GM23338 (cell line): ENCODE measurements at regions not wholly inside any gene's neighbourhood (a gene's known extent, or its start where the extent isn't known, plus 50 kb on each side); places are given as distances from the start of the nearest gene placed in this dataset.
A peak's percentile ranks its signal among the peaks of the same experiment; 100 is the strongest.

Experiments used
- ATAC-seq: fragments of 200-7000 bp; cut with Tn5 transposase; 3 replicates; pipeline ENCODE4 v1.9.1; 2020
- DNase-seq: peaks from one replicate; pipeline ENCODE4 v3.0.0-alpha.2; 2015; ENCODE audit warnings: low spot score
- H2AFZ ChIP-seq: fragments of 200-600 bp; sonication (generic); 2 replicates; pipeline ENCODE4 v1.8.0; 2016; ENCODE audit warnings: antibody characterized with exemption, mild to moderate bottlenecking, moderate library complexity
- H3F3A ChIP-seq: fragments of 200-600 bp; sonication (generic); replicated peaks from 2 replicates; pipeline ENCODE4 v1.8.0; 2017; ENCODE audit warnings: antibody characterized with exemption, mixed run types, low read depth
- H3K27ac ChIP-seq: fragments of 200-600 bp; sonication (generic); 2 replicates; pipeline ENCODE4 v1.6.1; 2016; ENCODE audit warnings: low read depth
- H3K27me3 ChIP-seq: fragments of 200-600 bp; sonication (generic); 2 replicates; pipeline ENCODE4 v1.8.0; 2016; ENCODE audit warnings: mild to moderate bottlenecking, mixed run types, moderate library complexity; ENCODE audit not compliant: insufficient read depth
- H3K36me3 ChIP-seq: fragments of 200-600 bp; sonication (generic); 2 replicates; pipeline ENCODE4 v1.8.0; 2016; ENCODE audit warnings: mild to moderate bottlenecking; ENCODE audit not compliant: insufficient read depth
- H3K4me1 ChIP-seq: fragments of 200-600 bp; sonication (generic); 2 replicates; pipeline ENCODE4 v1.8.0; 2016; ENCODE audit warnings: mild to moderate bottlenecking, moderate library complexity; ENCODE audit not compliant: insufficient read depth
- H3K4me2 ChIP-seq: fragments of 200-600 bp; sonication (generic); 2 replicates; pipeline ENCODE4 v1.7.1; 2017; ENCODE audit warnings: mixed run types
- H3K4me3 ChIP-seq: fragments of 200-600 bp; sonication (generic); 2 replicates; pipeline ENCODE4 v1.6.1; 2016; ENCODE audit warnings: mixed run types
- H3K79me2 ChIP-seq: fragments of 200-600 bp; sonication (generic); replicated peaks from 2 replicates; pipeline ENCODE4 v1.8.0; 2017; ENCODE audit warnings: mild to moderate bottlenecking; ENCODE audit not compliant: insufficient read depth
- H3K9me2 ChIP-seq: fragments of 200-600 bp; sonication (generic); 2 replicates; pipeline ENCODE4 v1.8.0; 2017; ENCODE audit not compliant: insufficient read depth
- H4K20me1 ChIP-seq: fragments of 200-600 bp; sonication (generic); replicated peaks from 2 replicates; pipeline ENCODE4 v1.8.0; 2017; ENCODE audit warnings: mild to moderate bottlenecking; ENCODE audit not compliant: insufficient read depth
- H3K27ac Mint-ChIP-seq: 2 replicates; pipeline ENCODE4 v1.8.0; 2020; ENCODE audit warnings: inconsistent platforms, mild to moderate bottlenecking, moderate library complexity, mixed read lengths
- H3K27me3 Mint-ChIP-seq: 3 replicates; pipeline ENCODE4 v1.8.0; 2022; ENCODE audit warnings: low read depth, mild to moderate bottlenecking, moderate library complexity, mixed read lengths, inconsistent platforms; ENCODE audit not compliant: insufficient read depth, poor library complexity
- H3K36me3 Mint-ChIP-seq: 3 replicates; pipeline ENCODE4 v1.8.0; 2021; ENCODE audit warnings: low read depth, mild to moderate bottlenecking, inconsistent platforms, moderate library complexity, mixed read lengths
- H3K4me1 Mint-ChIP-seq: 3 replicates; pipeline ENCODE4 v1.8.0; 2020; ENCODE audit warnings: mild to moderate bottlenecking, inconsistent platforms, mixed read lengths
- H3K4me3 Mint-ChIP-seq: 3 replicates; pipeline ENCODE4 v1.8.0; 2021; ENCODE audit warnings: moderate library complexity, mild to moderate bottlenecking, inconsistent platforms, mixed read lengths
- H3K9me3 Mint-ChIP-seq: 3 replicates; pipeline ENCODE4 v1.8.0; 2020; ENCODE audit warnings: moderate library complexity, mild to moderate bottlenecking, inconsistent platforms, mixed read lengths
- CREB1 ChIP-seq: fragments of 250-450 bp; sonication (Bioruptor Pico); IDR thresholded peaks from 2 replicates; pipeline ENCODE4 v1.5.0; 2020; ENCODE audit warnings: low read depth, mild to moderate bottlenecking, moderate library complexity
- CTCF ChIP-seq, 2 experiments: fragments of 200-600 bp in 1 of 2; sonication (generic) in 1 of 2; conservative IDR thresholded peaks; 2 replicates each; pipeline versions ENCODE4 v1.5.1 to v1.6.1; 2016 to 2017; ENCODE audit warnings: antibody characterized with exemption in 2 of 2, low read depth in 2 of 2, mild to moderate bottlenecking in 2 of 2, moderate library complexity in 1 of 2
- EZH2 ChIP-seq: fragments of 200-600 bp; sonication (generic); IDR thresholded peaks from one replicate; pipeline ENCODE4 v1.8.0; 2017; ENCODE audit warnings: antibody characterized with exemption, mild to moderate bottlenecking, low read depth; ENCODE audit not compliant: unreplicated experiment
- EZH2phosphoT487 ChIP-seq: fragments of 200-600 bp; sonication (generic); IDR thresholded peaks from one replicate; pipeline ENCODE4 v1.8.1; 2018; ENCODE audit warnings: antibody characterized with exemption; ENCODE audit not compliant: unreplicated experiment
- JUNB ChIP-seq: IDR thresholded peaks from one replicate; pipeline ENCODE4 v1.6.1; 2016; ENCODE audit warnings: antibody characterized with exemption; ENCODE audit not compliant: unreplicated experiment
- NANOG ChIP-seq: IDR thresholded peaks from 2 replicates; pipeline ENCODE4 v1.6.1; 2016; ENCODE audit warnings: antibody characterized with exemption, borderline replicate concordance
- POLR2AphosphoS5 ChIP-seq: IDR thresholded peaks from 2 replicates; pipeline ENCODE4 v1.6.1; 2016; ENCODE audit warnings: antibody characterized with exemption, low read depth
- REST ChIP-seq: IDR thresholded peaks from one replicate; pipeline ENCODE4 v1.6.1; 2018; ENCODE audit warnings: antibody characterized with exemption; ENCODE audit not compliant: unreplicated experiment
- STAT1 ChIP-seq: IDR thresholded peaks from one replicate; pipeline ENCODE4 v1.6.1; 2016; ENCODE audit warnings: antibody characterized with exemption; ENCODE audit not compliant: unreplicated experiment
- ZNF114 ChIP-seq: fragments of 250-450 bp; sonication (Bioruptor Pico); IDR thresholded peaks from 2 replicates; pipeline ENCODE4 v1.5.0; 2020; ENCODE audit warnings: mild to moderate bottlenecking, moderate library complexity
- ZNF331 ChIP-seq: fragments of 250-450 bp; sonication (Bioruptor Pico); IDR thresholded peaks from 2 replicates; pipeline ENCODE4 v1.5.0; 2020; ENCODE audit warnings: low read depth, mild to moderate bottlenecking, moderate library complexity
- TF ChIP-seq, protein P1 (sequence below): fragments of 250-450 bp; sonication (Bioruptor Pico); IDR thresholded peaks from 2 replicates; pipeline ENCODE4 v1.5.0; 2020; ENCODE audit warnings: mild to moderate bottlenecking, moderate library complexity
- TF ChIP-seq, protein P2 (sequence below): IDR thresholded peaks from 2 replicates; pipeline ENCODE4 v1.6.1; 2016; ENCODE audit warnings: antibody characterized with exemption

- no peak overlapping the region for H3K27ac ChIP-seq
- H3K9me3 Mint-ChIP-seq = peaks cover 6% of the 10 kb centered on the region; the same call in 1 of the 3 replicates
- H3K36me3 Mint-ChIP-seq = no peaks in the 10 kb centered on the region
- no peak for ATAC-seq
- H3K4me1 ChIP-seq = no peaks in the 10 kb centered on the region; the same call in 1 of the 2 replicates
- no peak overlapping the region for H3K27ac Mint-ChIP-seq
- H3K4me1 Mint-ChIP-seq = peaks cover 3% of the 10 kb centered on the region; the same call in 2 of the 3 replicates
- peak overlapping the region; percentile 21; the same call in 1 of the 2 replicates for H2AFZ ChIP-seq
- H3K79me2 ChIP-seq = no peaks in the 10 kb centered on the region
- TF ChIP-seq ZNF114 (CRISPR knock-in tag) (no peak), CREB1 (CRISPR knock-in tag) (no peak), STAT1 (no peak), EZH2 (no peak), EZH2phosphoT487 (no peak), REST (no peak), JUNB (no peak), ZNF331 (CRISPR knock-in tag) (no peak), POLR2AphosphoS5 (no peak), CTCF (conservative IDR thresholded peaks at IDR 0.05; ENCODE audit: low read depth in 2 of 2) (no peak), NANOG (no peak)
- TF ChIP-seq, protein P1, sequence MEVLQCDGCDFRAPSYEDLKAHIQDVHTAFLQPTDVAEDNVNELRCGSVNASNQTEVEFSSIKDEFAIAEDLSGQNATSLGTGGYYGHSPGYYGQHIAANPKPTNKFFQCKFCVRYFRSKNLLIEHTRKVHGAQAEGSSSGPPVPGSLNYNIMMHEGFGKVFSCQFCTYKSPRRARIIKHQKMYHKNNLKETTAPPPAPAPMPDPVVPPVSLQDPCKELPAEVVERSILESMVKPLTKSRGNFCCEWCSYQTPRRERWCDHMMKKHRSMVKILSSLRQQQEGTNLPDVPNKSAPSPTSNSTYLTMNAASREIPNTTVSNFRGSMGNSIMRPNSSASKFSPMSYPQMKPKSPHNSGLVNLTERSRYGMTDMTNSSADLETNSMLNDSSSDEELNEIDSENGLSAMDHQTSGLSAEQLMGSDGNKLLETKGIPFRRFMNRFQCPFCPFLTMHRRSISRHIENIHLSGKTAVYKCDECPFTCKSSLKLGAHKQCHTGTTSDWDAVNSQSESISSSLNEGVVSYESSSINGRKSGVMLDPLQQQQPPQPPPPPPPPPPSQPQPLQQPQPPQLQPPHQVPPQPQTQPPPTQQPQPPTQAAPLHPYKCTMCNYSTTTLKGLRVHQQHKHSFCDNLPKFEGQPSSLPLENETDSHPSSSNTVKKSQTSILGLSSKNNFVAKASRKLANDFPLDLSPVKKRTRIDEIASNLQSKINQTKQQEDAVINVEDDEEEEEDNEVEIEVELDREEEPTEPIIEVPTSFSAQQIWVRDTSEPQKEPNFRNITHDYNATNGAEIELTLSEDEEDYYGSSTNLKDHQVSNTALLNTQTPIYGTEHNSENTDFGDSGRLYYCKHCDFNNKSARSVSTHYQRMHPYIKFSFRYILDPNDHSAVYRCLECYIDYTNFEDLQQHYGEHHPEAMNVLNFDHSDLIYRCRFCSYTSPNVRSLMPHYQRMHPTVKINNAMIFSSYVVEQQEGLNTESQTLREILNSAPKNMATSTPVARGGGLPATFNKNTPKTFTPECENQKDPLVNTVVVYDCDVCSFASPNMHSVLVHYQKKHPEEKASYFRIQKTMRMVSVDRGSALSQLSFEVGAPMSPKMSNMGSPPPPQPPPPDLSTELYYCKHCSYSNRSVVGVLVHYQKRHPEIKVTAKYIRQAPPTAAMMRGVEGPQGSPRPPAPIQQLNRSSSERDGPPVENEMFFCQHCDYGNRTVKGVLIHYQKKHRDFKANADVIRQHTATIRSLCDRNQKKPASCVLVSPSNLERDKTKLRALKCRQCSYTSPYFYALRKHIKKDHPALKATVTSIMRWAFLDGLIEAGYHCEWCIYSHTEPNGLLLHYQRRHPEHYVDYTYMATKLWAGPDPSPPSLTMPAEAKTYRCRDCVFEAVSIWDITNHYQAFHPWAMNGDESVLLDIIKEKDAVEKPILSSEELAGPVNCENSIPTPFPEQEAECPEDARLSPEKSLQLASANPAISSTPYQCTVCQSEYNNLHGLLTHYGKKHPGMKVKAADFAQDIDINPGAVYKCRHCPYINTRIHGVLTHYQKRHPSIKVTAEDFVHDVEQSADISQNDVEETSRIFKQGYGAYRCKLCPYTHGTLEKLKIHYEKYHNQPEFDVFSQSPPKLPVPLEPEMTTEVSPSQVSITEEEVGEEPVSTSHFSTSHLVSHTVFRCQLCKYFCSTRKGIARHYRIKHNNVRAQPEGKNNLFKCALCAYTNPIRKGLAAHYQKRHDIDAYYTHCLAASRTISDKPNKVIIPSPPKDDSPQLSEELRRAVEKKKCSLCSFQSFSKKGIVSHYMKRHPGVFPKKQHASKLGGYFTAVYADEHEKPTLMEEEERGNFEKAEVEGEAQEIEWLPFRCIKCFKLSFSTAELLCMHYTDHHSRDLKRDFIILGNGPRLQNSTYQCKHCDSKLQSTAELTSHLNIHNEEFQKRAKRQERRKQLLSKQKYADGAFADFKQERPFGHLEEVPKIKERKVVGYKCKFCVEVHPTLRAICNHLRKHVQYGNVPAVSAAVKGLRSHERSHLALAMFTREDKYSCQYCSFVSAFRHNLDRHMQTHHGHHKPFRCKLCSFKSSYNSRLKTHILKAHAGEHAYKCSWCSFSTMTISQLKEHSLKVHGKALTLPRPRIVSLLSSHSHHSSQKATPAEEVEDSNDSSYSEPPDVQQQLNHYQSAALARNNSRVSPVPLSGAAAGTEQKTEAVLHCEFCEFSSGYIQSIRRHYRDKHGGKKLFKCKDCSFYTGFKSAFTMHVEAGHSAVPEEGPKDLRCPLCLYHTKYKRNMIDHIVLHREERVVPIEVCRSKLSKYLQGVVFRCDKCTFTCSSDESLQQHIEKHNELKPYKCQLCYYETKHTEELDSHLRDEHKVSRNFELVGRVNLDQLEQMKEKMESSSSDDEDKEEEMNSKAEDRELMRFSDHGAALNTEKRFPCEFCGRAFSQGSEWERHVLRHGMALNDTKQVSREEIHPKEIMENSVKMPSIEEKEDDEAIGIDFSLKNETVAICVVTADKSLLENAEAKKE = no peak
- TF ChIP-seq, protein P2, sequence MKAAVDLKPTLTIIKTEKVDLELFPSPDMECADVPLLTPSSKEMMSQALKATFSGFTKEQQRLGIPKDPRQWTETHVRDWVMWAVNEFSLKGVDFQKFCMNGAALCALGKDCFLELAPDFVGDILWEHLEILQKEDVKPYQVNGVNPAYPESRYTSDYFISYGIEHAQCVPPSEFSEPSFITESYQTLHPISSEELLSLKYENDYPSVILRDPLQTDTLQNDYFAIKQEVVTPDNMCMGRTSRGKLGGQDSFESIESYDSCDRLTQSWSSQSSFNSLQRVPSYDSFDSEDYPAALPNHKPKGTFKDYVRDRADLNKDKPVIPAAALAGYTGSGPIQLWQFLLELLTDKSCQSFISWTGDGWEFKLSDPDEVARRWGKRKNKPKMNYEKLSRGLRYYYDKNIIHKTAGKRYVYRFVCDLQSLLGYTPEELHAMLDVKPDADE = no peak
- DNase-seq = no peak
- no peak overlapping the region for H3K4me3 ChIP-seq
- H4K20me1 ChIP-seq = no peaks in the 10 kb centered on the region
- H3K9me2 ChIP-seq = 0 out of 2 replicates have a peak, but pooled peaks cover 9% of the 10 kb centered on the region
- H3F3A ChIP-seq = no peaks in the 10 kb centered on the region
- H3K4me2 ChIP-seq = no peak overlapping the region
- no peaks in the 10 kb centered on the region for H3K36me3 ChIP-seq
- H3K4me3 Mint-ChIP-seq = no peak overlapping the region
- no peaks in the 10 kb centered on the region for H3K27me3 ChIP-seq
- H3K27me3 Mint-ChIP-seq = no peaks in the 10 kb centered on the region
These were observed 269.7 kb downstream of the UBE3D start for GRCh38 chr6:82795940-82796339.
